Suprapubic skin (tissue), 4 donors: ENCODE measurements at regions not wholly inside any gene's neighbourhood (a gene's known extent, or its start where the extent isn't known, plus 50 kb on each side); places are given as distances from the start of the nearest gene placed in this dataset.

ENCODE experiments used
- DNase-seq, 2 donors: peaks; one replicate each; pipeline ENCODE4 v3.0.0-alpha.2; 2019; ENCODE audit warnings: low spot score in 2 of 2
- H3K27ac ChIP-seq: fragments of 200-600 bp; sonication (generic); one replicate; pipeline ENCODE4 v1.5.1; 2019
- H3K27me3 ChIP-seq: fragments of 200-600 bp; sonication (generic); one replicate; pipeline ENCODE4 v1.5.1; 2019
- H3K36me3 ChIP-seq: fragments of 200-600 bp; sonication (generic); one replicate; pipeline ENCODE4 v1.5.1; 2019
- H3K4me1 ChIP-seq: fragments of 200-600 bp; sonication (generic); one replicate; pipeline ENCODE4 v1.5.1; 2019
- H3K4me3 ChIP-seq: fragments of 200-600 bp; sonication (generic); one replicate; pipeline ENCODE4 v1.5.1; 2019; ENCODE audit warnings: mild to moderate bottlenecking
- H3K9me3 ChIP-seq: fragments of 200-600 bp; sonication (generic); one replicate; pipeline ENCODE4 v1.5.1; 2019
- EP300 ChIP-seq: sonication (generic); formaldehyde crosslinking; IDR thresholded peaks from one replicate; pipeline ENCODE4 v1.6.1; 2017; ENCODE audit warnings: antibody characterized with exemption
- POLR2A ChIP-seq, 2 donors: fragments of 450-650 bp; IDR thresholded peaks; one replicate each; pipeline ENCODE4 v1.6.1; 2017; ENCODE audit warnings: antibody characterized with exemption in 2 of 2, mild to moderate bottlenecking in 2 of 2, moderate library complexity in 2 of 2
- POLR2AphosphoS5 ChIP-seq, 3 donors: sonication (generic); formaldehyde crosslinking; IDR thresholded peaks; one replicate each; pipeline ENCODE4 v1.6.1; 2017; ENCODE audit warnings: antibody characterized with exemption in 3 of 3
- WGBS: methylation state at CpG from one replicate; pipeline ENCODE4 v1.1.5; 2018; 5-methylcytosine and 5-hydroxymethylcytosine counted together
- TF ChIP-seq, protein P1 (sequence below), 2 donors: fragments of 200-600 bp in 1 of 2; fragments of 450-650 bp in 1 of 2; sonication (generic) in 1 of 2; IDR thresholded peaks; one replicate each; pipeline ENCODE4 v1.5.1; 2016 to 2019; ENCODE audit warnings: antibody characterized with exemption in 2 of 2, mild to moderate bottlenecking in 1 of 2, moderate library complexity in 1 of 2

DNA sequence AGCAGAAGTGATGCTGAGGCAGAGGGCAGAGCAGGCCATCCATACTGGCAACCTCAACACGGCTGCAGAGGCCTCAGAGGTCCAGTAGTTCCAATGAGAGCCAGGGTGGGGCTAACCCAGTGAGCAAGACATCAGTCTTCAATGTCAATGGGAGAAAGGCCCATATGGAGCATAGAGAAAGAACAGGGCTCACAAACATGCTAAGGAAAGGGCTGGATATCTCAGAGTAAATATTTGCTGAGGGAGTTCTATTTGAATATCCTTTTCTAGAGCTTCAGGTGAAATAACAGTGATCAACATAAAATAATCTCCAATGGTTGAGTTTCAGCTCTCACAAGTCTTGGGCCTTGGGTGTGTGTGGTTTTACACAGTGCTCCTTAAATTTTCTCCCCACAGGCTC is 50.8 kb upstream of the CCDC90B start:
- Histone ChIP-seq H3K9me3 (no peaks in the 10 kb centered on the region), H3K27me3 (no peaks in the 10 kb centered on the region), H3K27ac (no peak overlapping the region), H3K4me3 (no peak overlapping the region), H3K36me3 (no peaks in the 10 kb centered on the region), H3K4me1 (no peaks in the 10 kb centered on the region)
- TF ChIP-seq POLR2AphosphoS5 (IDR thresholded peaks at IDR 0.05) (no peak), EP300 (no peak), POLR2A (IDR thresholded peaks at IDR 0.05) (no peak)
- TF ChIP-seq, protein P1, sequence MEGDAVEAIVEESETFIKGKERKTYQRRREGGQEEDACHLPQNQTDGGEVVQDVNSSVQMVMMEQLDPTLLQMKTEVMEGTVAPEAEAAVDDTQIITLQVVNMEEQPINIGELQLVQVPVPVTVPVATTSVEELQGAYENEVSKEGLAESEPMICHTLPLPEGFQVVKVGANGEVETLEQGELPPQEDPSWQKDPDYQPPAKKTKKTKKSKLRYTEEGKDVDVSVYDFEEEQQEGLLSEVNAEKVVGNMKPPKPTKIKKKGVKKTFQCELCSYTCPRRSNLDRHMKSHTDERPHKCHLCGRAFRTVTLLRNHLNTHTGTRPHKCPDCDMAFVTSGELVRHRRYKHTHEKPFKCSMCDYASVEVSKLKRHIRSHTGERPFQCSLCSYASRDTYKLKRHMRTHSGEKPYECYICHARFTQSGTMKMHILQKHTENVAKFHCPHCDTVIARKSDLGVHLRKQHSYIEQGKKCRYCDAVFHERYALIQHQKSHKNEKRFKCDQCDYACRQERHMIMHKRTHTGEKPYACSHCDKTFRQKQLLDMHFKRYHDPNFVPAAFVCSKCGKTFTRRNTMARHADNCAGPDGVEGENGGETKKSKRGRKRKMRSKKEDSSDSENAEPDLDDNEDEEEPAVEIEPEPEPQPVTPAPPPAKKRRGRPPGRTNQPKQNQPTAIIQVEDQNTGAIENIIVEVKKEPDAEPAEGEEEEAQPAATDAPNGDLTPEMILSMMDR (IDR thresholded peaks at IDR 0.05), result no peak
- WGBS, result 0% methylated on average over 1 of the region's 1 CpG
- no peak for DNase-seq
